ENCODE measurements at regions not wholly inside any gene's neighbourhood (a gene's known extent, or its start where the extent isn't known, plus 50 kb on each side); places are given as distances from the start of the nearest gene placed in this dataset.

- no peak for DNase-seq (ENCODE audit: extremely low read depth, low read depth)
- TF ChIP-seq CTCF (IDR thresholded peaks at IDR 0.05; ENCODE audit: low read depth, low read length): no peak
Measured at GRCh38 chr16:79876332-79876730, 275.8 kb upstream of the MAF start.

GRCh38 chr16:79874391-79874790, 273.9 kb upstream of the MAF start:
- no peak for DNase-seq (ENCODE audit: extremely low read depth, low read depth)
- TF ChIP-seq CTCF (IDR thresholded peaks at IDR 0.05; ENCODE audit: low read depth, low read length): no peak

GRCh38 chr16:79873825-79874224, 273.3 kb upstream of the MAF start:
- DNase-seq (ENCODE audit: extremely low read depth, low read depth): no peak
- no peak for TF ChIP-seq CTCF (IDR thresholded peaks at IDR 0.05; ENCODE audit: low read depth, low read length)

- no peak for DNase-seq (ENCODE audit: extremely low read depth, low read depth)
- TF ChIP-seq CTCF (IDR thresholded peaks at IDR 0.05; ENCODE audit: low read depth, low read length): no peak
Measured at GRCh38 chr16:79871906-79872305, 271.4 kb upstream of the MAF start.

- DNase-seq (ENCODE audit: extremely low read depth, low read depth): no peak
- TF ChIP-seq CTCF (IDR thresholded peaks at IDR 0.05; ENCODE audit: low read depth, low read length): no peak
Measured at GRCh38 chr16:79870016-79870886, 269.7 kb upstream of the MAF start.

GRCh38 chr16:79869304-79870015, 268.9 kb upstream of the MAF start:
- TF ChIP-seq CTCF (IDR thresholded peaks at IDR 0.05; ENCODE audit: low read depth, low read length): no peak
- no peak for DNase-seq (ENCODE audit: extremely low read depth, low read depth)

GRCh38 chr16:79868841-79869240, 268.3 kb upstream of the MAF start:
- DNase-seq (ENCODE audit: extremely low read depth, low read depth): no peak
- TF ChIP-seq CTCF (IDR thresholded peaks at IDR 0.05; ENCODE audit: low read depth, low read length): no peak
